Thyroid gland (tissue), 4 donors: ENCODE measurements at regions not wholly inside any gene's neighbourhood (a gene's known extent, or its start where the extent isn't known, plus 50 kb on each side); places are given as distances from the start of the nearest gene placed in this dataset.

Source experiments
- POLR2A ChIP-seq, 2 donors: fragments of 450-650 bp; IDR thresholded peaks; one replicate each; pipeline ENCODE4 v1.6.1; 2017; ENCODE audit warnings: antibody characterized with exemption in 2 of 2, mild to moderate bottlenecking in 2 of 2, moderate library complexity in 1 of 2
- TF ChIP-seq, protein P1 (sequence below), 6 experiments: fragments of 200-600 bp in 3 of 6; fragments of 450-650 bp in 3 of 6; sonication (generic) in 3 of 6; IDR thresholded peaks; one replicate each; pipeline ENCODE4 v1.5.1; 2016 to 2019; ENCODE audit warnings: antibody characterized with exemption in 6 of 6, mild to moderate bottlenecking in 2 of 6, inconsistent platforms in 1 of 6, moderate library complexity in 1 of 6

- TF ChIP-seq, protein P1, sequence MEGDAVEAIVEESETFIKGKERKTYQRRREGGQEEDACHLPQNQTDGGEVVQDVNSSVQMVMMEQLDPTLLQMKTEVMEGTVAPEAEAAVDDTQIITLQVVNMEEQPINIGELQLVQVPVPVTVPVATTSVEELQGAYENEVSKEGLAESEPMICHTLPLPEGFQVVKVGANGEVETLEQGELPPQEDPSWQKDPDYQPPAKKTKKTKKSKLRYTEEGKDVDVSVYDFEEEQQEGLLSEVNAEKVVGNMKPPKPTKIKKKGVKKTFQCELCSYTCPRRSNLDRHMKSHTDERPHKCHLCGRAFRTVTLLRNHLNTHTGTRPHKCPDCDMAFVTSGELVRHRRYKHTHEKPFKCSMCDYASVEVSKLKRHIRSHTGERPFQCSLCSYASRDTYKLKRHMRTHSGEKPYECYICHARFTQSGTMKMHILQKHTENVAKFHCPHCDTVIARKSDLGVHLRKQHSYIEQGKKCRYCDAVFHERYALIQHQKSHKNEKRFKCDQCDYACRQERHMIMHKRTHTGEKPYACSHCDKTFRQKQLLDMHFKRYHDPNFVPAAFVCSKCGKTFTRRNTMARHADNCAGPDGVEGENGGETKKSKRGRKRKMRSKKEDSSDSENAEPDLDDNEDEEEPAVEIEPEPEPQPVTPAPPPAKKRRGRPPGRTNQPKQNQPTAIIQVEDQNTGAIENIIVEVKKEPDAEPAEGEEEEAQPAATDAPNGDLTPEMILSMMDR (IDR thresholded peaks at IDR 0.05) = no peak
- TF ChIP-seq POLR2A (IDR thresholded peaks at IDR 0.05) = no peak
Observed at GRCh38 chr12:3351731-3352130, 139.3 kb upstream of the PRMT8 start.
